GM12891 (cell line): ENCODE measurements at regions not wholly inside any gene's neighbourhood (a gene's known extent, or its start where the extent isn't known, plus 50 kb on each side); places are given as distances from the start of the nearest gene placed in this dataset.

Source experiments
- POLR2A ChIP-seq: IDR thresholded peaks from 2 replicates; pipeline ENCODE4 v1.6.1; 2011; ENCODE audit warnings: low read depth, low read length, control low read depth
- POLR2AphosphoS5 ChIP-seq: IDR thresholded peaks from 2 replicates; pipeline ENCODE4 v1.6.1; 2011; ENCODE audit warnings: low read depth, low read length, control low read depth
- POU2F2 ChIP-seq: IDR thresholded peaks from 2 replicates; pipeline ENCODE4 v1.6.1; 2011; ENCODE audit warnings: low read depth, mild to moderate bottlenecking, control low read depth, low read length, moderate library complexity
- TAF1 ChIP-seq: IDR thresholded peaks from 2 replicates; pipeline ENCODE4 v1.6.1; 2011; ENCODE audit warnings: low read depth, low read length, control low read depth

DNA sequence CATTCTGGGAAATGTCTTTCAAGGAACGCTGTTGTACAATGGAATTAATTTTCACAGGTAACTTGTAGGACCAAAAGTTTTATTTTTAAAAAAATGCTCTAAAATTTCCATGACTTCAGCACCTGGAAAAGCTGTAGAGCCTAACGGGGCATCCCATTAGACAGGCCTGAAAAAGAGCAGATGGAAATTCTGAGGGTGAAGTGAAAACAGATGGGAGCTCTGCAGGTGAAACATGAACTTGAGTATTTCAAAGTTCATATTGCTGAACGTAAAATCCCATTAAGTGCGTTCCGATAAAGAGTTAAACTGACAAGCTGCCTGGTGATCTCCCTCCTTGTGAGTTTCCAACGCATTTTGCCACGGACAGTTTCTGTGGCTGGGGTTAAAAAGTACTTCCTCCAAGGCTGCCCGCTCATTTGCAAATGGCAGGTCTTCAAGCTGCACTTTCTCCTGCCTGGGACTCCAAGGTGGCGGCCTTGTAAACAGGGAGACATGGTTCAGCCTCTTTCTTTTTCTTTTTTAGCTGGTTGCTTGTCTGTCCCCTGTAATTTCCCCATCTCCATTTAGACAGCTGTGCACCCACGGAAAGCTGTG, 450.4 kb downstream of the FGF9 start:
- no peak for TF ChIP-seq POLR2AphosphoS5
- TF ChIP-seq POLR2A = no peak
- TF ChIP-seq TAF1 = no peak
- TF ChIP-seq POU2F2 = no peak
